ENCODE measurements at regions not wholly inside any gene's neighbourhood (a gene's known extent, or its start where the extent isn't known, plus 50 kb on each side); places are given as distances from the start of the nearest gene placed in this dataset.
"Not testable (repeated sequence)": the region's sequence is repeated elsewhere in the genome, so short reads cannot be mapped to it uniquely, and the experiment has no call there.

- Mint-ChIP-seq H3K4me3 (no peak overlapping the region), H3K27ac (no peak overlapping the region), H3K36me3 (ENCODE audit: low read depth) (no peaks in the 10 kb centered on the region), H3K9me3 (peaks cover 4% of the 10 kb centered on the region), H3K27me3 (peaks cover 21% of the 10 kb centered on the region), H3K4me1 (no peaks in the 10 kb centered on the region)
- no peak for DNase-seq
- intact Hi-C loops (cut with micrococcal nuclease), result no loop called here
These were observed 347.3 kb upstream of the HNRNPA3 start for GRCh38 chr2:176865336-176865735.

GRCh38 chr2:176872406-176872805, 340.2 kb upstream of the HNRNPA3 start:
- Mint-ChIP-seq H3K36me3 (ENCODE audit: low read depth) (peaks cover 4% of the 10 kb centered on the region), H3K9me3 (peaks cover 19% of the 10 kb centered on the region), H3K4me1 (peaks cover 5% of the 10 kb centered on the region), H3K27me3 (peaks cover 4% of the 10 kb centered on the region), H3K4me3 (no peak overlapping the region), H3K27ac (no peak overlapping the region)
- DNase-seq, result no peak
- intact Hi-C loops (cut with micrococcal nuclease), result no loop called here

DNA sequence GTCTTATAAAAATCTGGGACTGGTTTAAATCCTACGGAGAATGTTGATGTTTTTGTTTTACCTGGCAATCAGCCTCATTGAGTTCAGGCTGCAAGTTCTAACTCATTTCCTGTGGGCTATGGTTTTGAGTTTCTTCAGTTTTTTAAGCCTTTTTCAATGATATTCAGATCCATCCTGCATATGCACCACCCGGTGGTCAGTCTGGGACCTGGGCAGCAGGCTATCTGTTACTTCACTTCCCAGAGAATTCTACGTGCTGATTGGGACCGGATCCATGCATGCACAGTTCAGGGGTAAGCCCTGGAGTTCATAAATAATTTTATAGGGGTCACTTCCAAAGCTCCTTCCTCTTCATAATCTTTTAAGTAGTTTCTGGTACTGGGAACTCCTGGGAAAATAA, 339.2 kb upstream of the HNRNPA3 start:
- Mint-ChIP-seq H3K36me3 (ENCODE audit: low read depth) (peaks cover 4% of the 10 kb centered on the region), H3K4me3 (no peak overlapping the region), H3K4me1 (peaks cover 5% of the 10 kb centered on the region), H3K27ac (no peak overlapping the region), H3K27me3 (peaks cover 4% of the 10 kb centered on the region), H3K9me3 (peaks cover 19% of the 10 kb centered on the region)
- intact Hi-C loops (cut with micrococcal nuclease), result no loop called here
- DNase-seq, result no peak

DNA sequence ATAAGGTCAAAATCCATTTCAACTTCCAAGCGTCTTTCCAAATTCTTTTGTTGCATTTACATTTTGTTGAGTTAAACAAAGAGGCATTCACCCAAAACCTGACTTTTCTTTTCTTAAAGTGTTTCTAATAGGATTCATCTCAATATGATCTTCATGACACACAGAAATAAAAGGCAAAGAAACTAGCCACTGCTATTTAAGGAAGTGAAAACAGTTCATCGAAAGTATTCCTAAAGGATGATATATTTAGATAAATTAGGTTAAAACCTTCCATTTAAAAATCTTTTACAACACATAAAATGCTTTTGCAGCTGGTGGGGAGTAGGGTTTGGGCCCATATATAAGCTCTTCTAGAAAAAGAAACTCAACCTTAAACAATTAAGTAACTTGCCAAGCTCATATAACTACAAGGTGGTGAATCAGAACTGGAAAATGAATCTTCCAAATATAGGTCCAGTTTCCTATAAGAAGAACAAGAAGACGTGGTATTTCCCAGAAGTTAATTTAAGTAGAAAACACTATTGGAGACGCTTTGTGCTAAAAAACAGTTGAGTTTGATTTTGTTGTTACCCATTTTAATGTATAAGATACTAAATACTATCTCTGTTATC, 336.0 kb upstream of the HNRNPA3 start:
- H3K4me3 Mint-ChIP-seq, result no peak overlapping the region
- H3K36me3 Mint-ChIP-seq (ENCODE audit: low read depth), result peaks cover 2% of the 10 kb centered on the region
- H3K4me1 Mint-ChIP-seq, result peaks cover 5% of the 10 kb centered on the region
- intact Hi-C loops (cut with micrococcal nuclease), result no loop called here
- peaks cover 2% of the 10 kb centered on the region for H3K27me3 Mint-ChIP-seq
- H3K27ac Mint-ChIP-seq, result no peak overlapping the region
- peaks cover 10% of the 10 kb centered on the region for H3K9me3 Mint-ChIP-seq
- no peak for DNase-seq

DNA sequence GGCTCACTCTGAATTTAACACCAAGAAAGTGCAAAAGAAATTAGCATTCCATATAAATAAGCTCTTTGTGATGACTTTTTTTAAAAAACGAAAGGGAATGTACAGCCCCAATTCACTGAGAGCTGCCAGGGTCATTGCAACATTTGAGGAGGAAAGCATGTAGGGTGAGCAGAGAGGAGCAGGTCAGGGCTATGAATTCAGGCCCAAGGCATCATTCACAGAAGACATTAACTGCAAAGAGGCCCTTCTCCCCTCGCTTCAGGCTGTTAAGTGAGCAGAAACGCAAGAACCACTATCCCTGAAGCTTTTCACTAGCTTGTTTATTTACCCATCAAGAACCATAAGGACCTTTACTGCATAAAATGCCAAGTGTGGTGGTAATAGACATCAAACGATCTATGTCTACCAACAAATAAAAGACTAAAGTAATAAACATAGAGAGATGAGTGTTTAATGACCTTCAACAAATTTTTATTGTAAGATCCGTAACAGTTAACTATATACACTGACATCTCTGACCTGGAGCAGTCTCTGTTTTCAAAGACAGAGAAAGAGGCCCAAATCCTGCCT, 333.1 kb upstream of the HNRNPA3 start:
- intact Hi-C loops (cut with micrococcal nuclease), result no loop called here
- no peak overlapping the region for H3K27ac Mint-ChIP-seq
- no peak overlapping the region for H3K4me3 Mint-ChIP-seq
- DNase-seq, result no peak
- peaks cover 2% of the 10 kb centered on the region for H3K27me3 Mint-ChIP-seq
- peaks cover 3% of the 10 kb centered on the region for H3K9me3 Mint-ChIP-seq
- H3K4me1 Mint-ChIP-seq, result peaks cover 5% of the 10 kb centered on the region
- no peaks in the 10 kb centered on the region for H3K36me3 Mint-ChIP-seq (ENCODE audit: low read depth)

- intact Hi-C loops (cut with micrococcal nuclease); H3K4me1 Mint-ChIP-seq; H3K27ac Mint-ChIP-seq; H3K4me3 Mint-ChIP-seq; H3K36me3 Mint-ChIP-seq (ENCODE audit: low read depth); DNase-seq; H3K27me3 Mint-ChIP-seq; H3K9me3 Mint-ChIP-seq: not testable (repeated sequence)
These were observed 330.5 kb upstream of the HNRNPA3 start for GRCh38 chr2:176882045-176882444.

DNA sequence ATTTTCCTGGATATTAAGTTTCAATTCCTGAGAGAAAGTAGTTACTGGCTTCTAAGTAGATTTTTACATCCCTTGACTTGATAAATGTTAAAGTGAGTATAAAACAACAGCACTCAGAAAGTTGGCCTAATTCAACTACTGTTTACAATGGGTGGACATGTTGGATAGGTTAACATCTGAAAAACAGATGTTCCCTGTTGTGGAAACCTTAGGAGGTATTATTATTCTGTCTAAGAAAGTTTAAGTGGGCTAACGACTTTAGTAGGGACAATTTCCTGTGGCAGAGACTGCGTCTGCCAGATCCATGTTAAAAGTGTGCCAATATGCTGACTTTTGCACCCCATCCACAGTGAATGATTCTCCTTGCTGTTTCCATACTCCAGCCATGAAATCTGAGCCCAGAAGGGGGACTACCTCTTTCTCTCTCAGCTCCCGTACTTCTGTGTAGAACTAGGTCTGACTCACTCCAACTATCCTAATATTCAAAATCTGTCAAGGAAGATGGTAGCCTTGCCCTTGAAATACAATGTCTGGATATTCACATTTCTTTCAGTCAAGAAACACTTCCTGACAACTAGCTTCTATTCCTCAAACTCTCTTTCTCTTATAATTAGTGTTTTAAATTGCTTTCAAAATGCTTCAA, 327.5 kb upstream of the HNRNPA3 start:
- intact Hi-C loops (cut with micrococcal nuclease), result no loop called here
- peaks cover 8% of the 10 kb centered on the region for H3K27me3 Mint-ChIP-seq
- no peak overlapping the region for H3K4me3 Mint-ChIP-seq
- H3K4me1 Mint-ChIP-seq, result no peaks in the 10 kb centered on the region
- DNase-seq, result no peak
- no peak overlapping the region for H3K27ac Mint-ChIP-seq
- peaks cover 7% of the 10 kb centered on the region for H3K9me3 Mint-ChIP-seq
- no peaks in the 10 kb centered on the region for H3K36me3 Mint-ChIP-seq (ENCODE audit: low read depth)

DNA sequence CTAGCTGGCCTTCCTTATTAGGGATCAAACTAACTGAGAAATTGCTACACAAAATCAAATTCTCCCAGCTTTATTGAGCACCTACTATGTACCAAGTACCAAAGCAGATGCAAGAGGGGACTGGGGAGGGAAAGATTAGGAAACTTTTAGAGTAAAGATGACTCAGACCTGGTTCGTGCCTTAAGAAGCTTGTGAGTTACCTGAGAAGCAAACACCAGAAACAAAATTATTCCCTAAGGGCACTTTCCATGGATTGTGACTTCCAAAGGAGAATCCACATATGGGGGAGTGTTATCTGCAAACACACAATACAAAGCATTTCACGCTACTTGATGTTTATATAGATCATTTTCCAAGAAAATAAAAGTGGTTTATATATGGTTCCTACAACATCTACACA, 326.9 kb upstream of the HNRNPA3 start:
- no peaks in the 10 kb centered on the region for H3K4me1 Mint-ChIP-seq
- DNase-seq, result no peak
- H3K27ac Mint-ChIP-seq, result no peak overlapping the region
- H3K36me3 Mint-ChIP-seq (ENCODE audit: low read depth), result no peaks in the 10 kb centered on the region
- H3K4me3 Mint-ChIP-seq, result no peak overlapping the region
- intact Hi-C loops (cut with micrococcal nuclease), result no loop called here
- peaks cover 7% of the 10 kb centered on the region for H3K9me3 Mint-ChIP-seq
- H3K27me3 Mint-ChIP-seq, result peaks cover 8% of the 10 kb centered on the region

DNA sequence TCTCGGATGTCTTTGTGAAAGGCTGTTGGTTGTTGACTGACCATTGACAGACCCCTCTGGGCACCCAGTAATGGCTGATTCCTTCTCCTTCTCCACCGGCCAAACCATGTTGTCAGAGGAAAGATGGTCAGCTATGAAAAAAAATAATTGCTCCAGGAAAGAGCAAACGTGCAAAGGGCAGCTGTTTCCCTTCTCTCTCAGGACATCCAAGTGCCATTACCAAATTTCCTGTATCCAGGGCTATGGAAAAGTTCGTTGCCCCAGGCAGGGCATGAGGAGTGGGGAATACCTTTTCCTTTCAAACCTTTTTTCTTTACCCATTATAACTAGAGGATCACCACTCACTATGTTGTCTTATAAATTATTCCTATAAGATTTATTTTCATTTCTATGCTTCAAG, 321.5 kb upstream of the HNRNPA3 start:
- no peak overlapping the region for H3K27ac Mint-ChIP-seq
- intact Hi-C loops (cut with micrococcal nuclease), result no loop called here
- no peak overlapping the region for H3K4me3 Mint-ChIP-seq
- no peak for DNase-seq
- H3K36me3 Mint-ChIP-seq (ENCODE audit: low read depth), result no peaks in the 10 kb centered on the region
- H3K9me3 Mint-ChIP-seq, result no peaks in the 10 kb centered on the region
- H3K27me3 Mint-ChIP-seq, result peaks cover 12% of the 10 kb centered on the region
- H3K4me1 Mint-ChIP-seq, result no peaks in the 10 kb centered on the region

- Mint-ChIP-seq H3K27ac (no peak overlapping the region), H3K36me3 (ENCODE audit: low read depth) (no peaks in the 10 kb centered on the region), H3K4me3 (no peak overlapping the region), H3K27me3 (peaks cover 12% of the 10 kb centered on the region), H3K4me1 (no peaks in the 10 kb centered on the region), H3K9me3 (no peaks in the 10 kb centered on the region)
- DNase-seq, result no peak
- intact Hi-C loops (cut with micrococcal nuclease), result no loop called here
These were observed 320.7 kb upstream of the HNRNPA3 start for GRCh38 chr2:176891857-176892256.

DNA sequence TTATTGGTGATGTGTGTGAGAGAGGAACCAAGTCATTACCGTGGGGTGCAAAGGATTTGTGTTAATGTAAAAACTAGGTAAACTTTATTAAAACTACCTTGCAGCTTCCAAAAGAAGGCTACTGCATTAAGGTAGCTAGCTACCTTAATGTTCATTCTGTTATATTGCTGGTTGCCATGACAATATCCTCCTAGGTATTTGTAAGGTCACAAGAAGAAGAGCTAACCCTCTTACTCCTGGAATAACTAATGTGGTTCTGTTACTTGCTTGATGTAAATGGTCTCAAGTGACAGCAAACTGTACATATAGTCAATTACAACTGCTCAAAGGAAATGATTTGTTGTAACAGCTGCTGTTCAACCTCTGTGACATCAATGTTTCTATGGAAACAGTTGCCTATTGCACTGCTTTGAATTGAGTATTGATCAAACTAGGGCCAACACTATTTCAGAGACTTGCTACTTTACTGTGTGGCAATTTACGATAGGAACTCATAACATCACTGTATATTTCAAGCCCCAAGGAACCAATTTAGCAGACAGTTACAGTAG, 319.8 kb upstream of the HNRNPA3 start:
- H3K27ac Mint-ChIP-seq, result no peak overlapping the region
- intact Hi-C loops (cut with micrococcal nuclease), result no loop called here
- H3K9me3 Mint-ChIP-seq, result no peaks in the 10 kb centered on the region
- no peak for DNase-seq
- no peaks in the 10 kb centered on the region for H3K4me1 Mint-ChIP-seq
- no peaks in the 10 kb centered on the region for H3K36me3 Mint-ChIP-seq (ENCODE audit: low read depth)
- H3K27me3 Mint-ChIP-seq, result peaks cover 17% of the 10 kb centered on the region
- H3K4me3 Mint-ChIP-seq, result no peak overlapping the region

- intact Hi-C loops (cut with micrococcal nuclease), result no loop called here
- Mint-ChIP-seq H3K4me1 (no peaks in the 10 kb centered on the region), H3K27ac (no peak overlapping the region), H3K36me3 (ENCODE audit: low read depth) (no peaks in the 10 kb centered on the region), H3K27me3 (peaks cover 17% of the 10 kb centered on the region), H3K9me3 (peaks cover 3% of the 10 kb centered on the region), H3K4me3 (no peak overlapping the region)
- DNase-seq, result no peak
These were observed 317.4 kb upstream of the HNRNPA3 start for GRCh38 chr2:176895158-176895557.

DNA sequence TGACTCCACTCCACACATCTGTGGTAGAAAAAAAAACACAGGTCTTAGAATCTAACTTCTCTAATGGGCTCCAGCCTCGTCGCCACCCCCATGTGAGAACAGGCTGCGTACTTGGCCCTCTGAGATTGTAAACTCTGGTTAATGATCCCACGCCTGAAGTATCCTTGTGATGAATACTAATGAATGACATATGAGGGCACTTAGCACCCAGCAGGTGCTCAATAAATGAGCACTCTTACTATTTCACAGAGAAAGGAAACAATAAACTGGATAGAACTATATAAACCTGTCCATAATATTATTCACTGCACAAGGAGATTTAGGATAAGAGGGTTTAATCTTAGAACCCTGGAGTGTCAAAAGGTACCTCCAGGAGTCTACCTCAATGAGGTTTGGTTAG, 310.1 kb upstream of the HNRNPA3 start:
- no peak overlapping the region for H3K4me3 Mint-ChIP-seq
- peaks cover 30% of the 10 kb centered on the region for H3K27me3 Mint-ChIP-seq
- no peak overlapping the region for H3K27ac Mint-ChIP-seq
- no peaks in the 10 kb centered on the region for H3K4me1 Mint-ChIP-seq
- DNase-seq, result no peak
- H3K9me3 Mint-ChIP-seq, result peaks cover 7% of the 10 kb centered on the region
- no peaks in the 10 kb centered on the region for H3K36me3 Mint-ChIP-seq (ENCODE audit: low read depth)
- intact Hi-C loops (cut with micrococcal nuclease), result no loop called here

DNA sequence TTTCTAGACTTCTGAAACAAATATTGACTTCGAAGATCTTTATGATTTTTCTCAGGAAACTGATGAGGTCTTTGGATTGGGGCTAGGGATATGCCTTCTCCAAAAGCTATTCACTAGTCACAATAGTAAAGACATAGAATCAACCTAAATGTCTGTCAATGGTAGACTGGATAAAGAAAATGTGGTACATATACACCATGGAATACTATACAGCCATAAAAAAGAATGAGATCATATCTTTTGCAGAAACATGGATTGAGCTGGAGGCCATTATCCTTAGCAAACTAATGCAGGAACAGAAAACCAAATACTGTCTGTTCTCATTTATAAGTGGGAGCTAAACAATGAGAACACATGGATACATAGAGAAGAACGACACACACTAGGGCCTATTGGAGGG, 308.5 kb upstream of the HNRNPA3 start:
- DNase-seq; H3K4me1 Mint-ChIP-seq; H3K36me3 Mint-ChIP-seq (ENCODE audit: low read depth); H3K4me3 Mint-ChIP-seq; H3K27ac Mint-ChIP-seq; H3K9me3 Mint-ChIP-seq; intact Hi-C loops (cut with micrococcal nuclease): not testable (repeated sequence)
- H3K27me3 Mint-ChIP-seq, result peaks cover 28% of the 10 kb centered on the region

All from activated CD4-positive, alpha-beta T cell treated with anti-CD3 and anti-CD28 coated beads, Interleukin-2, amount 10 ng/mL, durations not matched to agents 24 days and 14 days (primary cell).